ENCODE measurements at regions not wholly inside any gene's neighbourhood (a gene's known extent, or its start where the extent isn't known, plus 50 kb on each side); places are given as distances from the start of the nearest gene placed in this dataset.
"Not testable (repeated sequence)": the region's sequence is repeated elsewhere in the genome, so short reads cannot be mapped to it uniquely, and the experiment has no call there.

GRCh38 chr12:60602601-60603000 lies 1006.8 kb downstream of the SLC16A7 start:
- TF ChIP-seq CTCF (IDR thresholded peaks at IDR 0.05; ENCODE audit: insufficient read depth, low read length, poor library complexity, severe bottlenecking) (no peak), EZH2phosphoT487 (conservative IDR thresholded peaks at IDR 0.05; ENCODE audit: low read length) (no peak)
- H3K9me3 ChIP-seq (ENCODE audit: insufficient read depth, low read length): no peaks in the 10 kb centered on the region
- no peak overlapping the region for H3K4me2 ChIP-seq (ENCODE audit: low read depth, low read length, poor library complexity, severe bottlenecking)
- no peak overlapping the region for H3K4me3 ChIP-seq (ENCODE audit: insufficient read depth, low read length, poor library complexity, severe bottlenecking)
- no peaks in the 10 kb centered on the region for H3K79me2 ChIP-seq (ENCODE audit: insufficient read depth, low read length)
- no peaks in the 10 kb centered on the region for H3K27me3 ChIP-seq (ENCODE audit: low read length)
- no peaks in the 10 kb centered on the region for H3K36me3 ChIP-seq (ENCODE audit: low read length)
- H3K9ac ChIP-seq (ENCODE audit: low read length): no peak overlapping the region
- no peak overlapping the region for H2AFZ ChIP-seq (ENCODE audit: low read depth, low read length, severe bottlenecking)
- no peaks in the 10 kb centered on the region for H3F3A ChIP-seq (ENCODE audit: insufficient read depth)
- H4K20me1 ChIP-seq (ENCODE audit: low read depth, low read length): no peaks in the 10 kb centered on the region
- no peak overlapping the region for H3K27ac ChIP-seq (ENCODE audit: low read depth, low read length)
- H3K9me2 ChIP-seq (replicated peaks; ENCODE audit: insufficient read depth, low read length): no peaks in the 10 kb centered on the region

GRCh38 chr12:60603475-60603874 lies 1007.6 kb downstream of the SLC16A7 start:
- H3K9ac ChIP-seq (ENCODE audit: low read length); H3K4me3 ChIP-seq (ENCODE audit: insufficient read depth, low read length, poor library complexity, severe bottlenecking); H3K4me2 ChIP-seq (ENCODE audit: low read depth, low read length, poor library complexity, severe bottlenecking); H3K9me3 ChIP-seq (ENCODE audit: insufficient read depth, low read length); H2AFZ ChIP-seq (ENCODE audit: low read depth, low read length, severe bottlenecking); H3F3A ChIP-seq (ENCODE audit: insufficient read depth); H3K79me2 ChIP-seq (ENCODE audit: insufficient read depth, low read length); H3K27ac ChIP-seq (ENCODE audit: low read depth, low read length); H3K9me2 ChIP-seq (replicated peaks; ENCODE audit: insufficient read depth, low read length); H4K20me1 ChIP-seq (ENCODE audit: low read depth, low read length); H3K27me3 ChIP-seq (ENCODE audit: low read length); H3K36me3 ChIP-seq (ENCODE audit: low read length): not testable (repeated sequence)

GRCh38 chr12:60616400-60616799 lies 1020.6 kb downstream of the SLC16A7 start:
- no peak overlapping the region for H3K27ac ChIP-seq (ENCODE audit: low read depth, low read length)
- no peaks in the 10 kb centered on the region for H4K20me1 ChIP-seq (ENCODE audit: low read depth, low read length)
- H3K36me3 ChIP-seq (ENCODE audit: low read length): no peaks in the 10 kb centered on the region
- H3K27me3 ChIP-seq (ENCODE audit: low read length): no peaks in the 10 kb centered on the region
- no peak overlapping the region for H2AFZ ChIP-seq (ENCODE audit: low read depth, low read length, severe bottlenecking)
- H3F3A ChIP-seq (ENCODE audit: insufficient read depth): no peaks in the 10 kb centered on the region
- H3K9me2 ChIP-seq (replicated peaks; ENCODE audit: insufficient read depth, low read length): no peaks in the 10 kb centered on the region
- H3K79me2 ChIP-seq (ENCODE audit: insufficient read depth, low read length): no peaks in the 10 kb centered on the region
- H3K4me2 ChIP-seq (ENCODE audit: low read depth, low read length, poor library complexity, severe bottlenecking): no peak overlapping the region
- no peaks in the 10 kb centered on the region for H3K9me3 ChIP-seq (ENCODE audit: insufficient read depth, low read length)
- no peak overlapping the region for H3K4me3 ChIP-seq (ENCODE audit: insufficient read depth, low read length, poor library complexity, severe bottlenecking)
- TF ChIP-seq EZH2phosphoT487 (conservative IDR thresholded peaks at IDR 0.05; ENCODE audit: low read length) (no peak), CTCF (IDR thresholded peaks at IDR 0.05; ENCODE audit: insufficient read depth, low read length, poor library complexity, severe bottlenecking) (no peak)
- no peak overlapping the region for H3K9ac ChIP-seq (ENCODE audit: low read length)

DNA sequence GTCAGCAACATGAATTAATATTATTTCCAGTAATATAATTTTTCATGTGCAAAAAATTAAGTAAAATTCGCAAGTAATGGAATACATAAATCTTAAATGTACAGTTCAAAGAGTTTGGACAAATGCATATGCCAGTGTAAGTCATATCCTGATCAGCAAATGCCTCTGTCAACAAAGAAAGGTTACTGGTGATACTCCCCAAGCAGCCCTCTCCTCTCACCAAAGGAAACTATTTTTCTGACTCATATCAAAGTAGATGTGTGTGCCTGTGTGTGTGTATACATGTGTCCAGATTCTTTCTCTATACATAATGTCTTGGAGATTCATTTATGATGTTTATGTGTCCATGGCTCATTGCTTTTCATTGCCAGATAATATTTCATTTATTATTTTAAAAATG lies 1035.0 kb downstream of the SLC16A7 start:
- H3K36me3 ChIP-seq (ENCODE audit: low read length): no peaks in the 10 kb centered on the region
- H3K27ac ChIP-seq (ENCODE audit: low read depth, low read length): no peak overlapping the region
- TF ChIP-seq CTCF (IDR thresholded peaks at IDR 0.05; ENCODE audit: insufficient read depth, low read length, poor library complexity, severe bottlenecking) (no peak), EZH2phosphoT487 (conservative IDR thresholded peaks at IDR 0.05; ENCODE audit: low read length) (no peak)
- H3K9me3 ChIP-seq (ENCODE audit: insufficient read depth, low read length): no peaks in the 10 kb centered on the region
- H3K79me2 ChIP-seq (ENCODE audit: insufficient read depth, low read length): no peaks in the 10 kb centered on the region
- H3K4me2 ChIP-seq (ENCODE audit: low read depth, low read length, poor library complexity, severe bottlenecking): no peak overlapping the region
- no peaks in the 10 kb centered on the region for H3K27me3 ChIP-seq (ENCODE audit: low read length)
- H3K9me2 ChIP-seq (replicated peaks; ENCODE audit: insufficient read depth, low read length): no peaks in the 10 kb centered on the region
- H3K9ac ChIP-seq (ENCODE audit: low read length): no peak overlapping the region
- H3K4me3 ChIP-seq (ENCODE audit: insufficient read depth, low read length, poor library complexity, severe bottlenecking): no peak overlapping the region
- H2AFZ ChIP-seq (ENCODE audit: low read depth, low read length, severe bottlenecking): no peak overlapping the region
- no peaks in the 10 kb centered on the region for H3F3A ChIP-seq (ENCODE audit: insufficient read depth)
- no peaks in the 10 kb centered on the region for H4K20me1 ChIP-seq (ENCODE audit: low read depth, low read length)
